Trophoblast cell (in vitro differentiated cells and primary cell): ENCODE measurements at regions not wholly inside any gene's neighbourhood (a gene's known extent, or its start where the extent isn't known, plus 50 kb on each side); places are given as distances from the start of the nearest gene placed in this dataset.
"Not testable (repeated sequence)": the region's sequence is repeated elsewhere in the genome, so short reads cannot be mapped to it uniquely, and the experiment has no call there.

Experiments
- DNase-seq, 2 donors: peaks; one replicate each; pipeline ENCODE4 v3.0.0-alpha.2; 2016
- H2AFZ ChIP-seq: 2 replicates; pipeline ENCODE4 v1.6.1; 2013; ENCODE audit warnings: low read length, moderate library complexity, mild to moderate bottlenecking; ENCODE audit not compliant: insufficient read depth, poor library complexity
- H2AK5ac ChIP-seq: 2 replicates; pipeline ENCODE4 v1.6.1; 2013; ENCODE audit warnings: mild to moderate bottlenecking, low read length
- H2BK120ac ChIP-seq: 2 replicates; pipeline ENCODE4 v1.6.1; 2013; ENCODE audit warnings: low read length, mild to moderate bottlenecking, moderate library complexity; ENCODE audit not compliant: insufficient read depth, poor library complexity
- H2BK12ac ChIP-seq: 2 replicates; pipeline ENCODE4 v1.6.1; 2013; ENCODE audit warnings: mild to moderate bottlenecking, low read length, moderate library complexity
- H2BK5ac ChIP-seq: 2 replicates; pipeline ENCODE4 v1.6.1; 2013; ENCODE audit warnings: low read length, low read depth, moderate library complexity, mild to moderate bottlenecking; ENCODE audit not compliant: poor library complexity
- H3K14ac ChIP-seq: 2 replicates; pipeline ENCODE4 v1.6.1; 2013; ENCODE audit warnings: mild to moderate bottlenecking, low read length
- H3K18ac ChIP-seq: 2 replicates; pipeline ENCODE4 v1.6.1; 2013; ENCODE audit warnings: mild to moderate bottlenecking, low read length
- H3K23ac ChIP-seq: 2 replicates; pipeline ENCODE4 v1.6.1; 2013; ENCODE audit warnings: low read length
- H3K27ac ChIP-seq: 2 replicates; pipeline ENCODE4 v1.5.1; 2013; ENCODE audit warnings: low read depth, mild to moderate bottlenecking, inconsistent platforms, low read length, moderate library complexity
- H3K27me3 ChIP-seq: 2 replicates; pipeline ENCODE4 v1.6.1; 2013; ENCODE audit warnings: inconsistent platforms, mild to moderate bottlenecking, low read length, moderate library complexity; ENCODE audit not compliant: insufficient read depth
- H3K36me3 ChIP-seq, 2 experiments: 1 replicate in 1 of 2; 2 replicates in 1 of 2; pipeline ENCODE4 v1.6.1; 2013; ENCODE audit warnings: low read length in 2 of 2, mild to moderate bottlenecking in 2 of 2, moderate library complexity in 1 of 2; ENCODE audit not compliant: insufficient read depth in 2 of 2, control insufficient read depth in 1 of 2
- H3K4ac ChIP-seq: 2 replicates; pipeline ENCODE4 v1.6.1; 2013; ENCODE audit warnings: low read depth, mild to moderate bottlenecking, low read length, moderate library complexity
- H3K4me1 ChIP-seq, 2 experiments: 1 replicate in 1 of 2; 2 replicates in 1 of 2; pipeline ENCODE4 v1.6.1; 2013; ENCODE audit warnings: low read length in 2 of 2, mild to moderate bottlenecking in 2 of 2, moderate library complexity in 1 of 2; ENCODE audit not compliant: insufficient read depth in 2 of 2, control insufficient read depth in 1 of 2
- H3K4me2 ChIP-seq: 2 replicates; pipeline ENCODE4 v1.6.1; 2013; ENCODE audit warnings: inconsistent platforms, mild to moderate bottlenecking, low read length, moderate library complexity
- H3K4me3 ChIP-seq: 2 replicates; pipeline ENCODE4 v1.5.1; 2013; ENCODE audit warnings: mild to moderate bottlenecking, low read depth, low read length, inconsistent platforms
- H3K79me1 ChIP-seq: one replicate; pipeline ENCODE4 v1.6.1; 2013; ENCODE audit warnings: low read length
- H3K79me2 ChIP-seq: 2 replicates; pipeline ENCODE4 v1.6.1; 2013; ENCODE audit warnings: low read length, mild to moderate bottlenecking; ENCODE audit not compliant: control insufficient read depth, insufficient read depth, poor library complexity
- H3K9ac ChIP-seq: 2 replicates; pipeline ENCODE4 v1.6.1; 2013; ENCODE audit warnings: mild to moderate bottlenecking, low read length
- H3K9me3 ChIP-seq: 2 replicates; pipeline ENCODE4 v1.6.1; 2013; ENCODE audit warnings: low read depth, mild to moderate bottlenecking, control low read depth, inconsistent platforms, low read length; ENCODE audit not compliant: insufficient read depth
- H4K12ac ChIP-seq: 2 replicates; pipeline ENCODE4 v1.6.1; 2013; ENCODE audit warnings: low read depth, mild to moderate bottlenecking, low read length, moderate library complexity
- H4K8ac ChIP-seq: 2 replicates; pipeline ENCODE4 v1.6.1; 2013; ENCODE audit warnings: low read depth, mild to moderate bottlenecking, low read length, moderate library complexity
- H4K91ac ChIP-seq: one replicate; pipeline ENCODE4 v1.6.1; 2013; ENCODE audit warnings: low read depth, mild to moderate bottlenecking, low read length, moderate library complexity
- WGBS: extraction: QIAGEN DNeasy Blood & Tissue Kit; methylation state at CpG from one replicate; pipeline ENCODE4 v1.1.7; 2013; ENCODE audit warnings: missing lambda C conversion rate; ENCODE audit not compliant: insufficient read length, insufficient coverage; ENCODE audit errors: extremely low coverage; 5-methylcytosine and 5-hydroxymethylcytosine counted together

- not testable (repeated sequence) for H3K23ac ChIP-seq, H4K8ac ChIP-seq, H3K27ac ChIP-seq, H3K4me1 ChIP-seq, H3K14ac ChIP-seq, H2AK5ac ChIP-seq, H2BK120ac ChIP-seq, H3K79me1 ChIP-seq, H3K18ac ChIP-seq, H3K4me3 ChIP-seq, H2BK5ac ChIP-seq, H3K27me3 ChIP-seq, H4K12ac ChIP-seq, H2BK12ac ChIP-seq, H3K79me2 ChIP-seq, H3K9me3 ChIP-seq, H2AFZ ChIP-seq, H3K4me2 ChIP-seq, H3K9ac ChIP-seq, H4K91ac ChIP-seq, H3K4ac ChIP-seq, H3K36me3 ChIP-seq
- peak; percentile 28 to 34 for DNase-seq
- WGBS: no CpG with 5 or more reads among the region's 72 CpGs
Measured at GRCh38 chr13:18874875-18875789, 306.5 kb downstream of the TUBA3C start.

GRCh38 chr13:18870557-18870956, 311.1 kb downstream of the TUBA3C start:
- not testable (repeated sequence) for H3K27ac ChIP-seq, H3K4me2 ChIP-seq, H3K14ac ChIP-seq, H3K4me3 ChIP-seq, H2BK5ac ChIP-seq, H4K8ac ChIP-seq, H3K18ac ChIP-seq, H2BK12ac ChIP-seq, H2AFZ ChIP-seq, H3K9me3 ChIP-seq, H3K23ac ChIP-seq, H3K79me2 ChIP-seq, H3K27me3 ChIP-seq, H3K9ac ChIP-seq, H4K91ac ChIP-seq, H3K4ac ChIP-seq, H4K12ac ChIP-seq, H2BK120ac ChIP-seq, H3K79me1 ChIP-seq, H3K36me3 ChIP-seq, DNase-seq, H3K4me1 ChIP-seq, H2AK5ac ChIP-seq
- WGBS: no CpG with 5 or more reads among the region's 4 CpGs

DNA sequence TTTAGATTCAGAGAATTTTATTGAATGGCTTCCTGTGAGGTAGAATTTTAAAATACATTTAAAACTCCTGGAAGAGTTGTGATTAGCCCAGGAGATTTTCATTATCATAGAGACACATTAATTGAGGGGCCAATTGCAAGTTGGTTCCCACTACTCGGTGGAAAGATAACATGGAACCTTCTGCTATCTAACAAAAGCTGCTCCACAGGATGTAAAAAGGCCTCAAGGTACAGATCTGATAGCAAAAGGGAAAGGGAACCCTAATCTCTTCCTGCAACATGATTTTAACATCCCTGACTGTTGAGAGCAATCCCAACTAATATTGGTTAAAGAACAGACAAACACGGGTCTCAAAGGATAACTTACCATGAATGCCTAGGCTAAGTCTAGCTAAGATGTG, 312.3 kb downstream of the TUBA3C start:
- H3K4me2 ChIP-seq, H3K18ac ChIP-seq, H2AK5ac ChIP-seq, H4K8ac ChIP-seq, H3K27me3 ChIP-seq, H3K9me3 ChIP-seq, H3K9ac ChIP-seq, H3K4ac ChIP-seq, H3K14ac ChIP-seq, H4K91ac ChIP-seq, H3K4me1 ChIP-seq, H3K79me2 ChIP-seq, H2BK5ac ChIP-seq, H2BK120ac ChIP-seq, H3K36me3 ChIP-seq, H3K79me1 ChIP-seq, H4K12ac ChIP-seq, H3K4me3 ChIP-seq, DNase-seq, H2AFZ ChIP-seq, H3K23ac ChIP-seq, H2BK12ac ChIP-seq, H3K27ac ChIP-seq: not testable (repeated sequence)
- WGBS: no CpG with 5 or more reads among the region's 2 CpGs

DNA sequence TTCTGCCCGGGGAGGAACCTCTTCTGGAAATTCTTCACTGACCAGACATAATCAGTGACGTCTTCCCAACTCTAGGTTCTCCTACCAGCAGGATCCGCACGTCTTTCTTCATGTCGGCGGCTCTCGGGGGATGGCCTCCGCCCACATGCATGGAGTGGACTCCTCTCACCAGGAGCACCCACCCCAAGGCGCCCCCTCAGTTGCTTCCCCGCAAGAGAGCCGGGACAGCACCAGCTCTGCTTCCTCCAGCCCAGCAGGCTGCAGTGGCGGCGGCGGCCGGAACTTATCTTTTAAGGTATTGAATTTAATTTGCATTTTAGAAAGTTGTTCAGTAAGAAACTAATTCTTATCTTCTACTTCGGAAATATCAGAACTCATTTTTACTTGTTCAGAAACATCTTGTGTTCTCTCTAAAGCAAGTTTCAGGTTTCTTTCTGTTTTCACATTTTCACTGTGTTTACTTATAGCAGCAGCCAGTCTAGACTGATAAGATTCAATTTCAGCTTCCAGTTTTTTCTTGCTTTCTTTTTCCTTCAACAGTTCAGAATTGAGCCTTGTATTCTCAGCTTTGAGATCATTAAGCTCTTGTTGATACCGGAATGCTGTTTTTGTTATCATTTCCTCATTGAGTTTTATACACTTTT, 343.5 kb downstream of the TUBA3C start:
- not testable (repeated sequence) for H2BK5ac ChIP-seq, H2AK5ac ChIP-seq, H3K27me3 ChIP-seq, H3K18ac ChIP-seq, H2AFZ ChIP-seq, H3K4me3 ChIP-seq, H2BK120ac ChIP-seq, DNase-seq, H4K12ac ChIP-seq, H4K8ac ChIP-seq, H3K23ac ChIP-seq, H3K4ac ChIP-seq, H3K9ac ChIP-seq, H3K36me3 ChIP-seq, H3K79me2 ChIP-seq, H3K14ac ChIP-seq, H4K91ac ChIP-seq, H3K27ac ChIP-seq, H3K79me1 ChIP-seq, H2BK12ac ChIP-seq, H3K4me2 ChIP-seq, H3K4me1 ChIP-seq
- WGBS: no CpG with 5 or more reads among the region's 17 CpGs
- H3K9me3 ChIP-seq: peaks cover 14% of the 10 kb centered on the region
